HG03103 (cell line): ENCODE measurements at regions not wholly inside any gene's neighbourhood (a gene's known extent, or its start where the extent isn't known, plus 50 kb on each side); places are given as distances from the start of the nearest gene placed in this dataset.
"Not testable (repeated sequence)": the region's sequence is repeated elsewhere in the genome, so short reads cannot be mapped to it uniquely, and the experiment has no call there.

ENCODE experiments used
- ATAC-seq: cut with Tn5 transposase; IDR thresholded peaks from one replicate; pipeline ENCODE4 v1.9.1; 2021; ENCODE audit warnings: low read depth; ENCODE audit not compliant: unreplicated experiment

DNA sequence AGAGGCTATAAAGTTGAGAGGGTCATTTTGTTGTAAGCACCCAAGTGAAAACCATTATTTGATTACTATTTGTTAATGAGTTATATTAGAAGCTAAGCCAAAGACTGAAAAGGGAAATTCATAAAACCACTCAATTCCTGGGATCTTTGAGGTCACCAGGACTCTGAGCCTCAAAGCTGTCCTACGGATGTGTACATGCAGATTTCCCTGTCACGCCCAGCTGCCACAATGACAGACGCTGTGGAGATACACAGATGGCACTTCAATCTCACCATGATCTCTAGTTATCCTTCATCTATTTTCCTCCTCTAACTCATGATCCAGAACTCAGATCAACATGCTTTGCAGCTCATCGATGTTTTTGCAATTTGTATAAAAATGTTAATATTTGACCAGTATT, 403.5 kb upstream of the MIR17HG start:
- no peak for ATAC-seq

DNA sequence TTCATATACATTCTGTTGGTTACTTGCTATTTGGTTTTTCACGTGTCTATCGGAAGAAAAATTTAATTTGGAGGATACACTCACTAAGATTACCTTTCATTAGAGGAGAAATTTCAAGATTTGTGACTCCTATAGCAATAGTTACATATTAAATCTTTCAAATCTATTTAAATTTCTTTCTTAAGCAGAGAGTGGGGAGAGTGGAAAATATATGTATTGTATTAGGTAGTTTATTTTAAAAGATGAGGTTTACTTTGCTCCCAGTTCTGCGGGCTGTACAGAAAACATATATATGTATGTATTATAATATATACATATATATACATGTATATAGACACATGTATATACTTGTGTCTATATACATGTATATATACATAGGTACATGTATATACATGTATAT, 402.3 kb upstream of the MIR17HG start:
- ATAC-seq: not testable (repeated sequence)

- not testable (repeated sequence) for ATAC-seq
These were observed 401.4 kb upstream of the MIR17HG start for GRCh38 chr13:90946125-90946524.

- ATAC-seq: no peak
These were observed 399.5 kb upstream of the MIR17HG start for GRCh38 chr13:90947976-90948375.

DNA sequence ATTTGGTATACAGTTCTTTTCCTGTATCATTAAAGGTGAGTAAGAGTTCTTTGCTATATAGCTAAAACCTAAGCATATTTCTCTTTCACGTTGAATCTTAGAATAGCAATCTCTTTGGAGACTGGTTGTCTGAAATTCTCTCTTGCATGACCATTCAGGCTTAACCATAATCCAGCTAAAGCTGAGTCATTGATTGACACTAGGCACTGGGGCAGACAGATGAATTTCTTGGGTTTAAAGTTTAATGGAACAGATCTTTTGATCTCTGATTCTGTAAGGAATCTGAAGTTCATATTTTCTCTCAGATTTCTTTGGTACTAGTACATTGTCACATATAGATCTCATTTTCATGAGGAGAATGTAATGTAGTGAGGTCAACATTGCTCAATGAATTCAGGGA, 397.3 kb upstream of the MIR17HG start:
- ATAC-seq: no peak

DNA sequence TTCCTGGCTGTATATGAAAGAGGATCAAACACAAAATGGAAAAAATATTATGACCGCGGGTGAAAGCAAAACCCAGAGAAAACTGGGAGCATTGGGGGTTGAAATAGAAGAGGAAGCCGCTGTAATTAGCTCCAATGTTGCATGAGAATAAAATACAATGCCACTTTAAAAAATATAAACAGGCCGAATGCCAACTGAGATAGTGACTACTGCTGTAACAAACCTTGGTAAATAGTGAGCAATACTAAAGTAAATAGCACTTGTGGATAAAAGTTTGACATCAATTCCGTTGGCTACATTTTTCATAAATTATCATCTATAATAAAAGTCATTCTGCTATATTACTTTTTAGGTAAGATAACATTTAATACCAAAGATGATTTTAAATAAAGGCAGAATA, 395.8 kb upstream of the MIR17HG start:
- ATAC-seq: no peak

DNA sequence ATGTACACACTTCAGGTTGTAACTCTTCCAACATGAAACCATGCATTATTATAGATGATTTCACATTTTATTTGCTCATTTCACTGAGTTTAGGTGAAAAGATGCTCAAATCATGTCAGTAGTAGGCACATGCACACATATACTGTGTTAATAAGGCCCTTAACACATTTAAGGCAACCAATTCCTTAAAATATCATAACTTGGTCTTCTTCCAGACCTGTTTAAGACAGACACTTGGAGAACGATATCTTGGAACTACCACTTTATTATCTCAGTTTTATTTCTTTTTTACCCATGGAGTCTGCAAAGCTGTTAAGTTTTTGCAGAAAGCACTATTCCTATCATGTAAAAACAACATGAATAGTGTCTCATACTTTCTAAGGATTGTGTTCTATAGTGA, 395.2 kb upstream of the MIR17HG start:
- no peak for ATAC-seq

DNA sequence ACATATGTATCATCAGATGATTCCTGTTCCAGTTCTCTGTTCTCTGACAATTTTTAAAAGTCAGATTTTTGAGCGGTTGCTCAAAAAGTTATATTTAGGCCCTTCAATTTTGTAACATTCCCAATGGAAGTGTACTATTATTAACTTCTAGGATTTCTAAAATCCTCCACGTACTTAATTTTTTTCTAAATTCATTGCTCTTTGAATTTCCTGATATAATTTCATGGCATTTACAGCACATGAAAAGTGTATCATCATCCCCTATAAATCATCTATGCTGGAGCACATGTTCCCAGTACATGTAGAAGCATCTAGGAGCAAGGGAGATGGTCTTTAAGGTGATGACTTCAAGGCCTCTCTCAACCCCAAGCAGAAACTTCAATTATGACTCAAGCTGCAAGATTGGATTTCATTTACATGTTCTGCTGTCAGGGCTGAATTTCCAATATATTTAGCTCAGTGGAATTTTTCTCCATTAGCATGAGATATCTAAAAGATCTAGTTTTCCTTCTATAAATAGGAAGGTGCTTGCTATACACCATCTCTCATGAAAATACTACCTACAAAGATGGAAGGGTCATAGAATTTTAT, 392.8 kb upstream of the MIR17HG start:
- ATAC-seq: no peak

- ATAC-seq: no peak
These were observed 391.5 kb upstream of the MIR17HG start for GRCh38 chr13:90956031-90956430.

DNA sequence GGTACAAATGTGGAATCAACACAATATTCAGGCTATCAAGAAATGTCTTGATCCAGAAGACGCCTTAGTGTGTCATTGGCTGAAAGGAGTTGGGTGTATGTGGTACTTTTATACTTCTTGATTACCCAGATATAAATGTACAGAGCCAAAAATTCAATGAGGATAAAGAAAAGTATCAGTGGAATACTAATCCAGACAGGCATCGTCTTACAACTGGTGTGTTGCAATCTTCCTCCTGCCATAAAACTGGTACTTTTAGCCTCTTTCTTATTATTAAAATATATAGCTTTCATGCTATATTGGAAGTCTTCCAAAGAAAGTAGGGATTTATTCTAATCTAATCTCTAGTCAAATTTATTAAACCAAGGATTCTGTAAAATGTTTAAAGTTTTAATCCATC, 388.6 kb upstream of the MIR17HG start:
- ATAC-seq: no peak

- ATAC-seq: no peak
These were observed 379.2 kb upstream of the MIR17HG start for GRCh38 chr13:90968166-90968904.

- no peak for ATAC-seq
These were observed 373.1 kb upstream of the MIR17HG start for GRCh38 chr13:90974249-90974975.

DNA sequence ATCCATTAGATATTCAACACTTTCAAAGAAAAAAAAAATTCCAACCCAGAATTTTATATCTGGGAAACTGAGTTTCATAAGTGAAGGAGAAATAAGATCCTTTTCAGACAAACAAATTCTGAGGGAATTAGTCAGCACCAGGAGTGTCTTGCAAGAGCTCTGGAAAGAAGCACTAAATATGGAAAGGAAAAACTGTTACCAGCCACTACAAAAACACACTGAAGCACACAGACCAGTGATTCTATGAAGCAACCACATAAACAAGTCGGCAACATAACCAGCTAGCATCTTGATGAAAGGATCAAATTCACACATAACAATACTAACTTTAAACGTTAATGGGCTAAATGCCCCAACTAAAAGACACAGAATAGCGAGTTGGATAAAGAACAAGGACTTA, 368.4 kb upstream of the MIR17HG start:
- no peak for ATAC-seq

DNA sequence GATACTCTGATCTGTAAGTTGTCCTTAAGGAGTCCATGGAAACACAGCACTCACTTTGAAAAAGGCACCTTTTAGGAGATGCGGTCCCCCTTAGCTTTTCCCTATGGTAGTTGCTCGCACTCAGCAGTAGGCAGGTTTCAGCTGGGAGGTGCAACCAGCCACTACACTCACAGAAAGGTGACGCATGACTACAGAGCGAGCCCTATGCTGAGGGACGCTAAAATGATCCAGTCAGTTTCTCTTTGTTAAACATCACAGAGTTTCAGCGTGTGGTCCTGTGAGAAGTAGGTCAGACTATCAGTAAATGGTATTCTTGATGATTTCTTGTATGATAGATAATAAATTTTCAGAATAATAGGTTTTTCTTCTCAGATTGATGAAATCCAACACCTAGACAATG, 362.7 kb upstream of the MIR17HG start:
- ATAC-seq: no peak

- no peak for ATAC-seq
These were observed 352.5 kb upstream of the MIR17HG start for GRCh38 chr13:90995001-90995400.

DNA sequence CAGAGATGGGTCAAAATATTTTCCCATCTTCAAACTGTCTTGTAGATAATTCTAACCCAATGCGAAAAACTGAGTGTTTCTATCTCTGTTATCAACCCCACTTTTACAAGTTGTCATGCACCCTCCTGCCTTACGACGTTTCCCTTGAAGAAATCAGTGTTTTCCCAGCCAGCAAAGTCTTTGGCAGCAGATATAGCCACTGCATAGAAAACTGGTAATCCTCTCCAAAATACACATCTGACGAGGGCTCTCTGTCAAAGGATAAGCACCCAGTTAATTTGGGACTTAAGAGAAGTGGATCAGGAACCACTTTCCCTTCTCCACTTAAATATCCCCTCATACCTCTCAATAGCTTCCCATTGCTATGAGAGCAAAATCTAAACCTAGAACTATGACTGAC, 351.9 kb upstream of the MIR17HG start:
- ATAC-seq: no peak

DNA sequence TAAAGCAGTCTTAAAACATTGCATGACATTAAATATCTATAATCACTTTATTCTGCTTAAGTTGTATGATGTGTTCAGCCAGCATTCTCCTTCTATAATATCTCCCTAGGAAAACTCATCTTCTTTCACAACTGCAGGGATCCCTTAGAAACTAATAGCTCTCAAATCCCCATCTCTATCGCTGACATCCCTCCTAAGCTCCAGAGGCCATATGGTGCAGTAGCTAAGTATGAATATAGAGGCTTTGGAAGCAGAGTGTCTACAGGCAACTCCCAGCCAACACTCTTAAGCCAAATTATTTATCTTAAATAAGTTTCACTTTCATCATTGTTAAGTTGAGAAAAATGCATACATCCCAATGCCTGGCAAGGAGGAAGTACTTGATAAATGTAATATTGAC, 349.5 kb upstream of the MIR17HG start:
- no peak for ATAC-seq

- no peak for ATAC-seq
These were observed 348.1 kb upstream of the MIR17HG start for GRCh38 chr13:90999401-90999800.

- no peak for ATAC-seq
These were observed 346.1 kb upstream of the MIR17HG start for GRCh38 chr13:91001371-91001770.

GRCh38 chr13:91014696-91015095, 332.8 kb upstream of the MIR17HG start:
- ATAC-seq: no peak

GRCh38 chr13:91017031-91017668, 330.3 kb upstream of the MIR17HG start:
- peak; percentile 98 for ATAC-seq
